GM19467 (cell line): ENCODE measurements at regions not wholly inside any gene's neighbourhood (a gene's known extent, or its start where the extent isn't known, plus 50 kb on each side); places are given as distances from the start of the nearest gene placed in this dataset.

ENCODE experiments used
- ATAC-seq: cut with Tn5 transposase; IDR thresholded peaks from one replicate; pipeline ENCODE4 v1.9.1; 2021; ENCODE audit warnings: mild to moderate bottlenecking, moderate library complexity; ENCODE audit not compliant: unreplicated experiment

DNA sequence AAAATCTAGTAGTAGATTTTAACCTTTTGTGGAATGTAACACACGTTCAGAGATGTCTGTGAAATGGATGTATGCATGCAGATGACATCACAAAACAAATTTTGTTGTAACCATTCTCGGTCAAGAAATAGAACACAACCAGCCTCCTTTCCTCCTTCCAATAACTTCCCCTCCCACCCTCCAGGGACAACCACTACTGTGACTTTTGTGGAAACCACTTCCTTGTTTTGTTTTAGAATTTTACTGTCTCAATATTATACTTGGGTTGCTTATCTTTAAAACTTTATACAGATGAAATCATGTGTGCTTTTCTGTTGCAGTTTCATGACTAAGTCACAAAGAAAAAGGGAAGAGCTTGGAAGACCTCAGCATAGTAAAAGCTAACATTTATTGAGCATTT lies 189.4 kb upstream of the NCAM1 start:
- ATAC-seq: no peak

- ATAC-seq: no peak
Observed at GRCh38 chr11:112773264-112773663, 188.0 kb upstream of the NCAM1 start.

DNA sequence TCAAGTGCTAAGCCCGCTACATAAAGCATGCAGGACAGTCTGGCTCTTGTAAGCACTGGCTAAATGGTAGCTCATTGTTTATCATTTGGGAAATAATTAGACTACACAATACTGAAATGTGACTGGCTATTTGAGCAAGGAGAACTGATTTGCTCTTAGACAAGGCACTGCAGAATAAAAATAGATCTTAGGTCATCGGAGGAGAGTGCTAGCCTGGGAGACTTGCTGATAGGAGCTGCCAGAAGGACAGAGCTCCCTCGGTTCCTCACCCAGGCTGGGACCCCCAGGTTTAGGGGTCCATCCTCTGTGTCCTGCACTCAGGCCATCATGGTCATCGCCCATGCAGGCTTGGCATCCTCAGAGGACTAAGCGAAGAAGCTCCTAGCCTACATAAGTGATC lies 184.4 kb upstream of the NCAM1 start:
- no peak for ATAC-seq

DNA sequence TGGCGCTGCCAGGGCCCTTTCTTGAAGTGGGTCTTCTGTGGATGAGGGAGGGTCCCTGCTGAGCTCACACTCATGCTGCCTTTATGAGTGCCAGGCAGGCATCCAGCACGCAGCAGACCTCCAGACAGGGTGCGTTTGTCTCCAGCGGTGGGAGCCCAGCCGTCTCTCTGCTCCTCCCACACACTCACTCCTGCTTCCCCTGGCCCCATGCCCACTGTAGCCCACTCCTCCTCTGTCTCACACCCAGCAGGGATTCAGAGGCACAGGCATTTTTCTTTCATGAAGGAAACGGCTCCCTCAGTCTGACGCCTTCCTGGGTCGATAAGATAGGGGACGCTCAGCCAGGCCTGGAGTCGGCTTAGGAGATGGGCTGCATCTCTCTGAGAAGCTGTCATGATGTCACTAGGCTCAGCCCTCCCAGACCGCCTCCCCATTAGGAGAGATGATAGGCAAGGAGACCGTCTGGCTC lies 183.9 kb upstream of the NCAM1 start:
- no peak for ATAC-seq

GRCh38 chr11:112778091-112778876 lies 182.9 kb upstream of the NCAM1 start:
- ATAC-seq: no peak

DNA sequence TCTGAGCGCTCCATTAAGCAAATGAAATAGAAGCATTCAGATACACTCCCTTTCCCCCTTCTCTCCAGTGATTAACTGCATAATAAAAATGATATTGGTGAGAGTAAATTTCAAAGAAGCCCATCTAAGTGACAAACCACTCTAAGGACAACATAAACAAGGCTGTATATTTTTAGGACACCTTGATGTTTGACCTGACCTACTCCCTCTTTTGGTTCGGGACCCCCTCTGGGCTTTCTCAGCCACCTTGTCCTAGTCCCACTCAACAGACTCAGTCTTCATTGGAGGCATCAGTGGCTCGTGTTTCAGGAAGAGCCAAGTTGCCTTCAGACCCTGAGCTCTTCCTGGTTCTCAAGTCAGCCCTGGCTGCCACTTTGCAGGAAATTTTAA lies 182.3 kb upstream of the NCAM1 start:
- no peak for ATAC-seq

GRCh38 chr11:112780351-112781087 lies 180.7 kb upstream of the NCAM1 start:
- no peak for ATAC-seq

DNA sequence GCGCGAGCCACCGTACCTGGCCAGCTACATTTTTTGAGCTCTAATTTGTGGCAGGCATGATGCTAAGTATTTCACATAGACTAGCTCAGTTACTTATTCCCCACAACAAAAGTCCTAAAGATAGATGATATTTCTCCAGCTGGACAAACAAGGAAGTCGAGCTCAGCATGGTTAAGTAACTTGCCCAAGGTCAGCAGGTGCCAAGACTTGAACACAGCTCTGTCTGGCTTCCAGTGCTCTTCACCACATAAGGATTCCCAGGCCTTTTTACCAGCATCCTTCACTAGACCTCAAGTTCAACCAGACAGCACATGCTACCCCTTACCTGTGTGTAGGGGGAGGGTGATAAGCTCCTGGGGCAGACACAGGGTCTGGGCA lies 177.3 kb upstream of the NCAM1 start:
- no peak for ATAC-seq

- ATAC-seq: no peak
Observed at GRCh38 chr11:112784323-112785073, 176.7 kb upstream of the NCAM1 start.

- ATAC-seq: no peak
Observed at GRCh38 chr11:112785149-112785548, 176.1 kb upstream of the NCAM1 start.

GRCh38 chr11:112785719-112786118 lies 175.5 kb upstream of the NCAM1 start:
- ATAC-seq: no peak

- ATAC-seq: no peak
Observed at GRCh38 chr11:112786196-112786595, 175.0 kb upstream of the NCAM1 start.

DNA sequence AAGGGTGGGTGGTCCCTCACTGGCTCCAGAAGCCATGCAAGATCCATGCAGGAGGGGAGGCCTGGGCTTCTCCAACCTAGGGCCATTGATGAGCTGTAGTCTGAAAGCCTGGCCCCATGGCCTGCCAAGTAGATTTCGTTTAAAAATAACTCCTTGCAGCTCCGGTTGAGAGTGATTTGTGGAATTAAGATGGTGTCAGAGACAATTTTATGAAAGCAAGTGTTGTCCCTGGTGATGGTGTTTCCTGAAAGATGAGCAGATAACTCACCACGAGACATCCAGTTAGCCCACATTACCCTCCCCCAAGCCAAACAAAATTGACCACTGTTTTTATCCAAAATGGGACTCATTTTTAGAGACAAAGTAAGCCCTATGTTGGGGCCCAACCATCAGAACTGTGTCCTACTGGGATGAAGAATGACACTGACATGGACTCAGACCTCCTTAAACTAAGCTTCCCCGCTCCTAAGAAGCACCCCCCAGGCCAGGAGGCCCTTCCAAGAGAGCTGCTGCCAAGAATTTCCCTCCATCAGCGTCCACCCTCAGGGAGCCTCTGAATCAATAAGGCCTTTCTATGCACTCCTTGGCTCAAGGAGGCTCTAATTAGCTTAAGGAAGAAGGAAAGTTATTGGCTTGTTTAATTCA lies 174.2 kb upstream of the NCAM1 start:
- ATAC-seq: no peak

GRCh38 chr11:112789481-112789880 lies 171.7 kb upstream of the NCAM1 start:
- no peak for ATAC-seq

DNA sequence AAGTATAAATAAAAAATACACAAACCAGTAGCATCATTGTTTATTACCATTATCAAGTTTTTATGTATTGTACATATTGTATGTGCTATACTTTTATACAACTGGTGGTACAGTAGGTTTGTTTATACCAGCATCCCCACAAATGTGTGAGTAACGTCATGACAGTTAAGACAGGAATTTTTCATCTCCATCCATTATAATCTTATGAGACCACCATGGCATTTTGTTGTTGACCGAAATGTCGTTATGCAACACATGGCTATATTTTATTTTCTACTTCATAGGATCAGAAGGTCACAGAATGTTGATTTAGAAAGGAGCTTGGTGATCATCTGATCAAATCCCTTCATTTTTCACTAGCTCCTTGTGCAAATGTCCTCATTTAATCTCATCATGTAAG lies 170.9 kb upstream of the NCAM1 start:
- ATAC-seq: no peak

- no peak for ATAC-seq
Observed at GRCh38 chr11:112792070-112792469, 169.2 kb upstream of the NCAM1 start.

- ATAC-seq: no peak
Observed at GRCh38 chr11:112793416-112793815, 167.8 kb upstream of the NCAM1 start.

GRCh38 chr11:112794331-112794846 lies 166.8 kb upstream of the NCAM1 start:
- ATAC-seq: no peak

- no peak for ATAC-seq
Observed at GRCh38 chr11:112795142-112795815, 165.9 kb upstream of the NCAM1 start.

GRCh38 chr11:112795911-112796649 lies 165.1 kb upstream of the NCAM1 start:
- ATAC-seq: no peak
